D721Med (cell line): ENCODE measurements at regions not wholly inside any gene's neighbourhood (a gene's known extent, or its start where the extent isn't known, plus 50 kb on each side); places are given as distances from the start of the nearest gene placed in this dataset.

Source experiments
- DNase-seq: peaks from one replicate; pipeline ENCODE4 v3.0.0; 2011; ENCODE audit warnings: low spot score; ENCODE audit not compliant: insufficient read length
- FAIRE-seq: peaks from 2 replicates; lab custom pipeline; 2011; peaks lifted over from hg19 to GRCh38; lab: Jason Lieb, UNC
- TF ChIP-seq, protein P1 (sequence below): IDR thresholded peaks from 2 replicates; pipeline ENCODE4 v1.5.1; 2012; ENCODE audit warnings: mild to moderate bottlenecking, control low read depth; ENCODE audit not compliant: insufficient read depth; ENCODE audit errors: missing control alignments

GRCh38 chr13:68048802-68049359 lies 818.7 kb upstream of the PCDH9 start:
- TF ChIP-seq, protein P1, sequence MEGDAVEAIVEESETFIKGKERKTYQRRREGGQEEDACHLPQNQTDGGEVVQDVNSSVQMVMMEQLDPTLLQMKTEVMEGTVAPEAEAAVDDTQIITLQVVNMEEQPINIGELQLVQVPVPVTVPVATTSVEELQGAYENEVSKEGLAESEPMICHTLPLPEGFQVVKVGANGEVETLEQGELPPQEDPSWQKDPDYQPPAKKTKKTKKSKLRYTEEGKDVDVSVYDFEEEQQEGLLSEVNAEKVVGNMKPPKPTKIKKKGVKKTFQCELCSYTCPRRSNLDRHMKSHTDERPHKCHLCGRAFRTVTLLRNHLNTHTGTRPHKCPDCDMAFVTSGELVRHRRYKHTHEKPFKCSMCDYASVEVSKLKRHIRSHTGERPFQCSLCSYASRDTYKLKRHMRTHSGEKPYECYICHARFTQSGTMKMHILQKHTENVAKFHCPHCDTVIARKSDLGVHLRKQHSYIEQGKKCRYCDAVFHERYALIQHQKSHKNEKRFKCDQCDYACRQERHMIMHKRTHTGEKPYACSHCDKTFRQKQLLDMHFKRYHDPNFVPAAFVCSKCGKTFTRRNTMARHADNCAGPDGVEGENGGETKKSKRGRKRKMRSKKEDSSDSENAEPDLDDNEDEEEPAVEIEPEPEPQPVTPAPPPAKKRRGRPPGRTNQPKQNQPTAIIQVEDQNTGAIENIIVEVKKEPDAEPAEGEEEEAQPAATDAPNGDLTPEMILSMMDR, result no peak
- FAIRE-seq, result peak; percentile 60
- no peak for DNase-seq

DNA sequence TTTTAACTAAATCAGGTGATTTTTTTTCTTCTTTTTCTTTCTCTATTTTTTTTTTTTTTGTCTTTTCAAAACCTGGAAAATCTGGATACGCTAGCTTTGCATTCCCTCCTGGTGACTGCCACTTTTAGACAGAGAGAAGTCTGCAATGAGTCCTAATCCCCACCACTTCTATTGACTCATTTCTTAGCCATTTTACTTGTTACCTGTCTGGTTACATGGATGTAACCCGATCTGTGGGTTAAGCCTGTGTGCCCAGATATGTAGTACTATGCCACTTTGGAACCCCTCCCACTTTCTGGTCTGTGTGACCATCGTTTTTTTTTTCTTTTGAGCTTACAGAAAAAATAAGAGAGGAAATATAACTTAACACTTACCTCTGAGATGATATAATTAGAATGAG lies 817.8 kb upstream of the PCDH9 start:
- DNase-seq (no peak), FAIRE-seq (no peak)
- TF ChIP-seq, protein P1, result no peak

DNA sequence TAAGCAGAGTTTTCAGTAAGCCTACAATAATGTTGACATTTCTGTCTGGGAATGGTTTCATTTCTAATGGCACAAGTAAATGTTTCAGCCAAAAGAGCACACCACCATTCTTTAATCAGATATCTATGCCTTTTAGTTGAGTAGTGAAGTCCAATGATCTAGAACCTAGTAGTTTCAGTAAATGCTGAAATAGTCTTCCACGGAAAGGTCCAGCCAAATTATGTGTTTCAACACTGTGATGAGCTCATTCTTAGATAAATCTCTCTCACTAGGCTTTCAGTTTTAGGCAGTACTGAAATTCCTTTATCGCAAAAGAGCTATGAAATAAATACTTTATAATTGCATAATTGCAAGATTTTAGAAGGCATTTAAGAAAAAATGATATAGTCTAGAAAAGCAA lies 816.8 kb upstream of the PCDH9 start:
- FAIRE-seq (peak; percentile 6), DNase-seq (no peak)
- TF ChIP-seq, protein P1, result no peak

DNA sequence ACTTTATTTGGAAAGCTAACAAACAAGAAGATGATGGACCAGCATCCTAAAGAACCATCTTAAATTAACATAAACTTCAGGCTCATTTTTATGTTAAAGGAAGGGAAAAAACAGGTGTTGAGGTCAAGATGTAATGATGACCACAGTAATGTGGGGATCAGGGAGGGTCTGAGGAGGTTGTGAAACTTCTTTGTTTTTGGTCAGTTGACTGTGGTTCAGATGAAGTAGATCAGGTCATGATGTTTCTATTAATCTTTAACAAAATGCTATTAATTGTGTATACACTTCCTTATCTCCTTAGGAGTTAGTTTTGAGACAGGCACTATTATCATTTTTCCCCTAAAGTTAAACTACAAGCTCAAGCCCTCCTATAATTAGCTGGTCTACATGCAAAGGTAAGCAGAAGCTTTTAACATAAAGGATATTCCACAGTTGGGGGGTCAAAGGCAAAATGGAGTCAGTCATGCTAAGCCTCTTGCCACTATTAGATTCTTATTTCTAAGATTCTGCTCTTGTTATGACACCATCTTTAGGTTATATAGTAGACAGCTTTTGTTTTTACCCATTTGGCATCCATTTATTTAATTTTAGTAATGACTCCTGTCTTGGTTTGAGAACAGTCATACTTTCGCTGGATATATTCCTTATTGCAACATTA lies 800.1 kb upstream of the PCDH9 start:
- DNase-seq (no peak), FAIRE-seq (no peak)
- TF ChIP-seq, protein P1, result no peak

DNA sequence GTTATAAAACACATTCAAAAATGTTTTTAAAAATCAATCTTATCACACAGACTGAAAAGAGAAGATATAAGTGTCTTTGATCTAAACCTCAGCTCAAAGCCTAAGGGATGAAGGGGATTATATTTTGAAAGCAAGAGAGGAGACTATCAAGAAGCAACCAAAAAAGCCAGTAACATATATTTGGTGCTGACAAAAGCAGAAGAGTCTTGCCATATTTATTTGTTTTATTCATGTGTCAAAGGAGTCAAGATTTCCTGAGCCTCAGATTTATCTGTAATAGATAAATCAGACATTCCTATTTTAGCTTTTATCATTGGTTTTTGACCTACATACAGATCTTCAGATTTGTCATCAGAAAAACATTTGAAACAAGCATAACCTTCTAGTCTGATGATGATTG lies 798.6 kb upstream of the PCDH9 start:
- TF ChIP-seq, protein P1, result no peak
- FAIRE-seq, result peak; percentile 64
- no peak for DNase-seq

- TF ChIP-seq, protein P1, result no peak
- DNase-seq (no peak), FAIRE-seq (no peak)
Observed at GRCh38 chr13:68027306-68027705, 797.2 kb upstream of the PCDH9 start.

DNA sequence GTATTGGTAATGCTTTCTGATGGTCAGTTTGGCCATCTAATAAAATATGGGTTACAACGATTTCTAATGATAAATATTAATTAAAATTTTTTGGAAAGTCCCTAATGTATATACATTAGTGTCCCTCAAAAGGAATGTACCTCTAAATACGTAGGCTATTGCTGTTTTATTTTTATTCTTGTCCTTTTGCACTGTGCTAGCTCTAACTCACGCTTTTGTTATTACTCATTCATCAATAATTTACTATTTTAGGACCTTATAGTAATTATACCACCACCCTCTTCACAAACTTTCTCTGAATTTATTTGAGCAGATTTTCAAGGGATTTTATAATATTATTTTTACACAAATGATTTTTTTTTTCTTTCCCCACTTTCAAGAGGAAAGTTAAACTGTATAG lies 795.9 kb upstream of the PCDH9 start:
- FAIRE-seq (no peak), DNase-seq (no peak)
- TF ChIP-seq, protein P1, result no peak
